H1 (cell line): ENCODE measurements at regions not wholly inside any gene's neighbourhood (a gene's known extent, or its start where the extent isn't known, plus 50 kb on each side); places are given as distances from the start of the nearest gene placed in this dataset.

Experiments used
- BRCA1 ChIP-seq: IDR thresholded peaks from 2 replicates; pipeline ENCODE4 v1.6.1; 2012; ENCODE audit warnings: low read depth, low read length, improper control_type of control experiment
- KDM4A ChIP-seq: IDR thresholded peaks from one replicate; pipeline ENCODE4 v1.7.1; 2012; ENCODE audit warnings: low read depth, mild to moderate bottlenecking, moderate library complexity, low read length, inconsistent platforms; ENCODE audit not compliant: severe bottlenecking
- MAFK ChIP-seq: IDR thresholded peaks from 2 replicates; pipeline ENCODE4 v1.6.1; 2012; ENCODE audit warnings: low read depth, mild to moderate bottlenecking, improper control_type of control experiment, low read length
- NRF1 ChIP-seq: IDR thresholded peaks from 2 replicates; pipeline ENCODE4 v1.6.1; 2011; ENCODE audit warnings: mild to moderate bottlenecking, low read depth, low read length, improper control_type of control experiment
- TAF7 ChIP-seq: optimal IDR thresholded peaks from 2 replicates; pipeline ENCODE3; 2011; ENCODE audit warnings: low read depth, mild to moderate bottlenecking, inconsistent platforms, low read length, moderate library complexity, borderline replicate concordance

GRCh38 chr1:196152086-196152485, 456.2 kb downstream of the KCNT2 start (continued):
- TF ChIP-seq KDM4A (no peak), MAFK (no peak), NRF1 (no peak), TAF7 (no peak), BRCA1 (no peak)
